ENCODE measurements at regions not wholly inside any gene's neighbourhood (a gene's known extent, or its start where the extent isn't known, plus 50 kb on each side); places are given as distances from the start of the nearest gene placed in this dataset.

DNA sequence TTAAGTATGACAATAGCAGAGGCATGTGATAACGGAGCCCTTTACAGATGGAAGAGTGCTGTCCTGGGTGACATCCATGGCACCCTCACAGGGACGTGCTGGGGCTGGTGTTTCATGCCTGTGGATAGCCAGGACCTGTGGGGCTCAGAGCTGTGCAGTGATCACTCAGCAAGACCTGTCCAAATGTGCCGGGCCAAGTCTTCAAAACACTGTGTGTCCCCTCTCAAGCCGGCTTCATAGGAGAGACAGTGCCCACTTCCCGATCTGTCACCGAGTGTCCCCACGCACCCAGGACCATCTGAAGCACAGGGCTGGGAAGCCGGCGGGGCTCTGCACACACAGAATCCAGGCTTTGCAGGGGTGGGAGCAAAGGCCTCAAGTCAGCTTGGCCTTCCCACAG lies 217.2 kb upstream of the IGF1R start:
- Histone ChIP-seq H3K27ac (no peak overlapping the region), H3K36me3 (no peaks in the 10 kb centered on the region), H3K4me3 (no peak overlapping the region), H3K27me3 (no peaks in the 10 kb centered on the region), H3K4me1 (no peaks in the 10 kb centered on the region), H3K9me3 (no peaks in the 10 kb centered on the region)
- intact Hi-C loops (cut with DNase I; ENCODE audit: low total_unique reads) = no loop called here
- no peak for TF ChIP-seq POLR2A (IDR thresholded peaks at IDR 0.05)
- no peak for TF ChIP-seq POLR2AphosphoS5 (IDR thresholded peaks at IDR 0.05)
- TF ChIP-seq, protein P1, sequence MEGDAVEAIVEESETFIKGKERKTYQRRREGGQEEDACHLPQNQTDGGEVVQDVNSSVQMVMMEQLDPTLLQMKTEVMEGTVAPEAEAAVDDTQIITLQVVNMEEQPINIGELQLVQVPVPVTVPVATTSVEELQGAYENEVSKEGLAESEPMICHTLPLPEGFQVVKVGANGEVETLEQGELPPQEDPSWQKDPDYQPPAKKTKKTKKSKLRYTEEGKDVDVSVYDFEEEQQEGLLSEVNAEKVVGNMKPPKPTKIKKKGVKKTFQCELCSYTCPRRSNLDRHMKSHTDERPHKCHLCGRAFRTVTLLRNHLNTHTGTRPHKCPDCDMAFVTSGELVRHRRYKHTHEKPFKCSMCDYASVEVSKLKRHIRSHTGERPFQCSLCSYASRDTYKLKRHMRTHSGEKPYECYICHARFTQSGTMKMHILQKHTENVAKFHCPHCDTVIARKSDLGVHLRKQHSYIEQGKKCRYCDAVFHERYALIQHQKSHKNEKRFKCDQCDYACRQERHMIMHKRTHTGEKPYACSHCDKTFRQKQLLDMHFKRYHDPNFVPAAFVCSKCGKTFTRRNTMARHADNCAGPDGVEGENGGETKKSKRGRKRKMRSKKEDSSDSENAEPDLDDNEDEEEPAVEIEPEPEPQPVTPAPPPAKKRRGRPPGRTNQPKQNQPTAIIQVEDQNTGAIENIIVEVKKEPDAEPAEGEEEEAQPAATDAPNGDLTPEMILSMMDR (IDR thresholded peaks at IDR 0.05) = no peak
- no peak for DNase-seq (ENCODE audit: low spot score in 2 of 2)

DNA sequence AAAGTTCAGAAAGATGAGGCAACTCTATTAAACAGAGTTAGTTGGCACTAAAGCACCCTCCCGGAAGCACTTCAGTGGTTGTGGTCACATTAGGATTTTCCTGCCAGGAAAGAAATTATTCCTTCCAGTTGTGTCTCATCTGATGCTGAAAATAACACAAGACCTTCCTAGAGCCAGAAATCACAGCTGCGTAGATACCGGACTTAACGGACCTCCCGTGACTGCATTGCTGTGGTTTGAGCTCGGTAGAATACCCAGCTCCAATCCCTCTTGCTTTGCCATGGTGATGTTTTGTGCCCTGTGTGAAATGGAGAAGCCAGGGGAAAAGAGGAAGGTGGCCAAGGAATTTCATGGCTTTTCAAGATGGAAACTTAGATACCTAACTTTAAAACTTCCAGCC lies 215.0 kb upstream of the IGF1R start:
- Histone ChIP-seq H3K4me3 (no peak overlapping the region), H3K9me3 (no peaks in the 10 kb centered on the region), H3K36me3 (no peaks in the 10 kb centered on the region), H3K27me3 (no peaks in the 10 kb centered on the region), H3K4me1 (no peaks in the 10 kb centered on the region), H3K27ac (no peak overlapping the region)
- peak in 1 of 2 donors; percentile 33 for DNase-seq (ENCODE audit: low spot score in 2 of 2)
- intact Hi-C loops (cut with DNase I; ENCODE audit: low total_unique reads) = no loop called here
- no peak for TF ChIP-seq POLR2A (IDR thresholded peaks at IDR 0.05)
- TF ChIP-seq, protein P1 (IDR thresholded peaks at IDR 0.05) = no peak

DNA sequence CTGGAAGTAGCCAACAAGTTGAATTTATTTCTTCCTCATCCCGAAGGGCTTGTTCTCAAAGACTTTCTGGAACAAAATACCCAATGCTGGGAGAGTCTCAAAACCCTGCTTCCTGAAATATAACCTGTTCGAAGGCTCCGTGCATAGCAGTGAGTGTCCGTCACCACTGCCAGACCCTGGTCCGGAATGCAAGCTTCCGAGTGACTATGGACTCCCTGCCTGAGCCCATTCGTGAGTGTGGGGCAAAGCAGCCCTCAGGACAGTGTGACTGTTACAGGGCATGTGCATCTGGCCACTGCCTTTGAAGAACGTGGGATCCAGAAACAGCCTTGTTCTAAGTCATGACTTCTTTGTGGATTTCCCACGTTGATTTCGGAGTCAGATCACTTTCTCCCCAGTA lies 214.5 kb upstream of the IGF1R start:
- DNase-seq (ENCODE audit: low spot score in 2 of 2) = no peak
- Histone ChIP-seq H3K27me3 (no peaks in the 10 kb centered on the region), H3K36me3 (no peaks in the 10 kb centered on the region), H3K4me1 (no peaks in the 10 kb centered on the region), H3K27ac (no peak overlapping the region), H3K9me3 (no peaks in the 10 kb centered on the region), H3K4me3 (no peak overlapping the region)
- TF ChIP-seq POLR2AphosphoS5 (IDR thresholded peaks at IDR 0.05) = no peak
- TF ChIP-seq, protein P1 (IDR thresholded peaks at IDR 0.05) = no peak
- no peak for TF ChIP-seq POLR2A (IDR thresholded peaks at IDR 0.05)
- intact Hi-C loops (cut with DNase I; ENCODE audit: low total_unique reads) = no loop called here

DNA sequence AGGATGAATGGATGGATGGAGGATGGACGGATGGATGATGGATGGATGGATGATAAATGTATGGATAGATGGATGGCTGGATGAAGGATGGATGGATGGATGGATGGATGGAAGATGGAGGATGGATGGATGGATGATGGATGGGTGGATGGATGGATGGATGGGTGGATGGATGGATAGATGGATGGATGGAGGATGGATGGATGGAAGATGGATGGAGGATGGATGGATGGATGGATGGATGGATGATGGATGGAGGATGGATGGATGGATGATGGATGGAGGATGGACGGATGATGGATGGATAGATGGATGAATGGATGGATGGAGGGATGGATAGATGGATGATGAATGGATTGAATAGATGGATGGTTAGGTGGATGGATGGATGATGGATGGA lies 210.6 kb upstream of the IGF1R start:
- Histone ChIP-seq H3K27ac (no peak overlapping the region), H3K9me3 (no peaks in the 10 kb centered on the region), H3K4me1 (no peaks in the 10 kb centered on the region), H3K36me3 (no peaks in the 10 kb centered on the region), H3K4me3 (no peak overlapping the region), H3K27me3 (no peaks in the 10 kb centered on the region)
- no peak for TF ChIP-seq POLR2AphosphoS5 (IDR thresholded peaks at IDR 0.05)
- no peak for TF ChIP-seq POLR2A (IDR thresholded peaks at IDR 0.05)
- TF ChIP-seq, protein P1 (IDR thresholded peaks at IDR 0.05) = no peak
- intact Hi-C loops (cut with DNase I; ENCODE audit: low total_unique reads) = loop anchor here (5.0 kb wide), 1 partner anchor 1355 kb away; no protein-coding TSS in a partner anchor
- DNase-seq (ENCODE audit: low spot score in 2 of 2) = no peak

DNA sequence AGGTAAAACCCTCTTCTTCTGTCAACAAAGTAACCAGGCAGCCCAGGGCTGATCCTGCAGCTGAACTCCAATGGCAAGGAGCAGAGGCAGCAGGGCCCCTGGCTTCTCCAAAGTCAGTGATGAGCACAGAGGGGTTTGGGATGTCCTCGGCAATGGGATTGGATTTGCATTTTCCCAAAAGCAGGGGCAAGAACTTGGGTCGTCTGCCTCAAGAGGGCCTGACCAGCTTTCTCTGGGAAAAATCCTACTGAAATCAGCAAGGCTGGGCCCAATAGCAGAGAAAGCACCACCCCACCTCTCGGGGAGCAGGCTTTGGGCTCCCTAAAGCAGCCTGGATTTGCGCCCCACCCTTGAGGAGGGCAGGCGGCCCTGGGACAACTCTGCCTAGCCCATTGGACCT lies 210.0 kb upstream of the IGF1R start:
- no peaks in the 10 kb centered on the region for H3K36me3 ChIP-seq
- no peaks in the 10 kb centered on the region for H3K9me3 ChIP-seq
- no peak for DNase-seq (ENCODE audit: low spot score in 2 of 2)
- H3K4me3 ChIP-seq = no peak overlapping the region
- intact Hi-C loops (cut with DNase I; ENCODE audit: low total_unique reads) = loop anchor here (5.0 kb wide), 1 partner anchor 1354 kb away; no protein-coding TSS in a partner anchor
- no peak overlapping the region for H3K27ac ChIP-seq
- no peaks in the 10 kb centered on the region for H3K27me3 ChIP-seq
- H3K4me1 ChIP-seq = no peaks in the 10 kb centered on the region
- TF ChIP-seq, protein P1 (IDR thresholded peaks at IDR 0.05) = no peak
